Upper lobe of left lung (tissue), 4 donors: ENCODE measurements at regions not wholly inside any gene's neighbourhood (a gene's known extent, or its start where the extent isn't known, plus 50 kb on each side); places are given as distances from the start of the nearest gene placed in this dataset.

ENCODE experiments used
- CTCF ChIP-seq, 6 experiments: fragments of 450-650 bp in 4 of 6; fragments of 200-600 bp in 2 of 6; sonication (generic) in 2 of 6; IDR thresholded peaks; one replicate each; pipeline ENCODE4 v1.5.1; 2016 to 2019; ENCODE audit warnings: antibody characterized with exemption in 6 of 6
- POLR2A ChIP-seq, 4 donors: fragments of 450-650 bp; IDR thresholded peaks; one replicate each; pipeline ENCODE4 v1.5.1; 2016 to 2017; ENCODE audit warnings: antibody characterized with exemption in 4 of 4, mild to moderate bottlenecking in 2 of 4
- POLR2AphosphoS5 ChIP-seq, 2 donors: sonication (generic); formaldehyde crosslinking; IDR thresholded peaks; one replicate each; pipeline ENCODE4 v1.5.1; 2017; ENCODE audit warnings: antibody characterized with exemption in 2 of 2

GRCh38 chr14:42311876-42312275, 705.2 kb downstream of the LRFN5 start:
- TF ChIP-seq CTCF (IDR thresholded peaks at IDR 0.05) (no peak), POLR2AphosphoS5 (IDR thresholded peaks at IDR 0.05) (no peak), POLR2A (IDR thresholded peaks at IDR 0.05) (no peak)
